Astrocyte of the cerebellum (primary cell): ENCODE measurements at regions not wholly inside any gene's neighbourhood (a gene's known extent, or its start where the extent isn't known, plus 50 kb on each side); places are given as distances from the start of the nearest gene placed in this dataset.

Experiments used
- DNase-seq: peaks from one replicate; pipeline ENCODE4 v3.0.0-alpha.2; 2011; ENCODE audit warnings: low read depth
- H3K4me3 ChIP-seq: 2 replicates; pipeline ENCODE4 v1.5.1; 2011; ENCODE audit warnings: mild to moderate bottlenecking, low read depth, low read length, moderate library complexity
- CTCF ChIP-seq: IDR thresholded peaks from 2 replicates; pipeline ENCODE4 v1.5.1; 2012; ENCODE audit warnings: low read length, low read depth, moderate library complexity, mild to moderate bottlenecking; ENCODE audit errors: missing control alignments
- in situ Hi-C: cut with HindIII; loops from 2 replicates; pipeline ENCODE4 v1.10.0; 2017; ENCODE audit warnings: low sequenced_read_pairs

- DNase-seq, result no peak
- no peak overlapping the region for H3K4me3 ChIP-seq
- no peak for TF ChIP-seq CTCF
- in situ Hi-C loops, result no loop called here
Measured at GRCh38 chr7:45999541-45999940, 78.5 kb upstream of the IGFBP3 start.

GRCh38 chr7:45998506-45998905, 77.4 kb upstream of the IGFBP3 start:
- no peak for TF ChIP-seq CTCF
- DNase-seq, result no peak
- no peak overlapping the region for H3K4me3 ChIP-seq
- in situ Hi-C loops, result no loop called here

- in situ Hi-C loops, result no loop called here
- no peak for DNase-seq
- TF ChIP-seq CTCF, result no peak
- no peak overlapping the region for H3K4me3 ChIP-seq
Measured at GRCh38 chr7:45993621-45994020, 72.5 kb upstream of the IGFBP3 start.

GRCh38 chr7:45992826-45993225, 71.8 kb upstream of the IGFBP3 start:
- no peak overlapping the region for H3K4me3 ChIP-seq
- no peak for TF ChIP-seq CTCF
- in situ Hi-C loops, result no loop called here
- no peak for DNase-seq

GRCh38 chr7:45990276-45990675, 69.2 kb upstream of the IGFBP3 start:
- no peak for TF ChIP-seq CTCF
- in situ Hi-C loops, result no loop called here

GRCh38 chr7:45988405-45989057, 67.5 kb upstream of the IGFBP3 start:
- no peak overlapping the region for H3K4me3 ChIP-seq
- TF ChIP-seq CTCF, result no peak
- no peak for DNase-seq
- in situ Hi-C loops, result no loop called here

More at GRCh38 chr7:45990276-45990675, 69.2 kb upstream of the IGFBP3 start:
- no peak overlapping the region for H3K4me3 ChIP-seq
- DNase-seq, result no peak
